ENCODE measurements at regions not wholly inside any gene's neighbourhood (a gene's known extent, or its start where the extent isn't known, plus 50 kb on each side); places are given as distances from the start of the nearest gene placed in this dataset.

- TF ChIP-seq YY1 (IDR thresholded peaks at IDR 0.05; ENCODE audit: insufficient read depth, insufficient read length) = no peak
- no peak for TF ChIP-seq ZNF274 (IDR thresholded peaks at IDR 0.05; ENCODE audit: low read depth, low read length)
- no peak for TF ChIP-seq SUZ12 (IDR thresholded peaks at IDR 0.05; ENCODE audit: extremely low read depth, insufficient read depth, insufficient read length)
These were observed 447.0 kb upstream of the ID2 start for GRCh38 chr2:8234757-8235374.

Measured in NT2/D1 (cell line).